DND-41 (cell line): ENCODE measurements at regions not wholly inside any gene's neighbourhood (a gene's known extent, or its start where the extent isn't known, plus 50 kb on each side); places are given as distances from the start of the nearest gene placed in this dataset.

ENCODE experiments used
- EZH2 ChIP-seq: IDR thresholded peaks from 3 replicates; pipeline ENCODE4 v1.6.1; 2012; ENCODE audit warnings: borderline replicate concordance, low read depth, mild to moderate bottlenecking, moderate library complexity, low read length, inconsistent platforms; ENCODE audit not compliant: severe bottlenecking
- TF ChIP-seq, protein P1 (sequence below): IDR thresholded peaks from 2 replicates; pipeline ENCODE4 v1.5.1; 2012; ENCODE audit warnings: borderline replicate concordance, low read length, moderate library complexity, mild to moderate bottlenecking; ENCODE audit not compliant: poor library complexity, severe bottlenecking; ENCODE audit errors: extremely low read depth

DNA sequence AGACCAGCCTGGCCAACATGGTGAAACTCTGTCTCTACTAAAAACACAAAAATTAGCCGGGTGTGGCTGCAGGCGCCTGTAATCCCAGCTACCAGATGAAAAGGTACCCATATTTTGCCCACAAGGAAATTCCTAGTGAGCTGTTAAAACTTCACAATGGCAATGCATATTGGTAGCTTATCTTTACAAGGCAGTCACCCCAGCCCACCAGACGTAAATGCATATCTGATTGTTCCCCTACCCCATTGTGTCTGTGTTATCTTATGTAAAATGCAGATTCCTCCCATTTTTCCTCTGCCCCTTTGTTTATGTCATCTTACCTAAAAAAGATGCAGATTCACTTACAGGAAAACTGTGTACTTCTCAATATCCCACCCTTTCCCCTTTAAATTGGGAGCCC is 103.1 kb upstream of the SLC2A1 start:
- TF ChIP-seq, protein P1, sequence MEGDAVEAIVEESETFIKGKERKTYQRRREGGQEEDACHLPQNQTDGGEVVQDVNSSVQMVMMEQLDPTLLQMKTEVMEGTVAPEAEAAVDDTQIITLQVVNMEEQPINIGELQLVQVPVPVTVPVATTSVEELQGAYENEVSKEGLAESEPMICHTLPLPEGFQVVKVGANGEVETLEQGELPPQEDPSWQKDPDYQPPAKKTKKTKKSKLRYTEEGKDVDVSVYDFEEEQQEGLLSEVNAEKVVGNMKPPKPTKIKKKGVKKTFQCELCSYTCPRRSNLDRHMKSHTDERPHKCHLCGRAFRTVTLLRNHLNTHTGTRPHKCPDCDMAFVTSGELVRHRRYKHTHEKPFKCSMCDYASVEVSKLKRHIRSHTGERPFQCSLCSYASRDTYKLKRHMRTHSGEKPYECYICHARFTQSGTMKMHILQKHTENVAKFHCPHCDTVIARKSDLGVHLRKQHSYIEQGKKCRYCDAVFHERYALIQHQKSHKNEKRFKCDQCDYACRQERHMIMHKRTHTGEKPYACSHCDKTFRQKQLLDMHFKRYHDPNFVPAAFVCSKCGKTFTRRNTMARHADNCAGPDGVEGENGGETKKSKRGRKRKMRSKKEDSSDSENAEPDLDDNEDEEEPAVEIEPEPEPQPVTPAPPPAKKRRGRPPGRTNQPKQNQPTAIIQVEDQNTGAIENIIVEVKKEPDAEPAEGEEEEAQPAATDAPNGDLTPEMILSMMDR = no peak
- no peak for TF ChIP-seq EZH2
